Trophoblast cell (in vitro differentiated cells and primary cell): ENCODE measurements at regions not wholly inside any gene's neighbourhood (a gene's known extent, or its start where the extent isn't known, plus 50 kb on each side); places are given as distances from the start of the nearest gene placed in this dataset.

Experiments used
- DNase-seq, 2 donors: peaks; one replicate each; pipeline ENCODE4 v3.0.0-alpha.2; 2016
- H2AFZ ChIP-seq: 2 replicates; pipeline ENCODE4 v1.6.1; 2013; ENCODE audit warnings: low read length, moderate library complexity, mild to moderate bottlenecking; ENCODE audit not compliant: insufficient read depth, poor library complexity
- H2AK5ac ChIP-seq: 2 replicates; pipeline ENCODE4 v1.6.1; 2013; ENCODE audit warnings: mild to moderate bottlenecking, low read length
- H2BK120ac ChIP-seq: 2 replicates; pipeline ENCODE4 v1.6.1; 2013; ENCODE audit warnings: low read length, mild to moderate bottlenecking, moderate library complexity; ENCODE audit not compliant: insufficient read depth, poor library complexity
- H2BK12ac ChIP-seq: 2 replicates; pipeline ENCODE4 v1.6.1; 2013; ENCODE audit warnings: mild to moderate bottlenecking, low read length, moderate library complexity
- H2BK5ac ChIP-seq: 2 replicates; pipeline ENCODE4 v1.6.1; 2013; ENCODE audit warnings: low read length, low read depth, moderate library complexity, mild to moderate bottlenecking; ENCODE audit not compliant: poor library complexity
- H3K14ac ChIP-seq: 2 replicates; pipeline ENCODE4 v1.6.1; 2013; ENCODE audit warnings: mild to moderate bottlenecking, low read length
- H3K18ac ChIP-seq: 2 replicates; pipeline ENCODE4 v1.6.1; 2013; ENCODE audit warnings: mild to moderate bottlenecking, low read length
- H3K23ac ChIP-seq: 2 replicates; pipeline ENCODE4 v1.6.1; 2013; ENCODE audit warnings: low read length
- H3K27ac ChIP-seq: 2 replicates; pipeline ENCODE4 v1.5.1; 2013; ENCODE audit warnings: low read depth, mild to moderate bottlenecking, inconsistent platforms, low read length, moderate library complexity
- H3K27me3 ChIP-seq: 2 replicates; pipeline ENCODE4 v1.6.1; 2013; ENCODE audit warnings: inconsistent platforms, mild to moderate bottlenecking, low read length, moderate library complexity; ENCODE audit not compliant: insufficient read depth
- H3K36me3 ChIP-seq, 2 experiments: 1 replicate in 1 of 2; 2 replicates in 1 of 2; pipeline ENCODE4 v1.6.1; 2013; ENCODE audit warnings: low read length in 2 of 2, mild to moderate bottlenecking in 2 of 2, moderate library complexity in 1 of 2; ENCODE audit not compliant: insufficient read depth in 2 of 2, control insufficient read depth in 1 of 2
- H3K4ac ChIP-seq: 2 replicates; pipeline ENCODE4 v1.6.1; 2013; ENCODE audit warnings: low read depth, mild to moderate bottlenecking, low read length, moderate library complexity
- H3K4me1 ChIP-seq, 2 experiments: 1 replicate in 1 of 2; 2 replicates in 1 of 2; pipeline ENCODE4 v1.6.1; 2013; ENCODE audit warnings: low read length in 2 of 2, mild to moderate bottlenecking in 2 of 2, moderate library complexity in 1 of 2; ENCODE audit not compliant: insufficient read depth in 2 of 2, control insufficient read depth in 1 of 2
- H3K4me2 ChIP-seq: 2 replicates; pipeline ENCODE4 v1.6.1; 2013; ENCODE audit warnings: inconsistent platforms, mild to moderate bottlenecking, low read length, moderate library complexity
- H3K4me3 ChIP-seq: 2 replicates; pipeline ENCODE4 v1.5.1; 2013; ENCODE audit warnings: mild to moderate bottlenecking, low read depth, low read length, inconsistent platforms
- H3K79me1 ChIP-seq: one replicate; pipeline ENCODE4 v1.6.1; 2013; ENCODE audit warnings: low read length
- H3K79me2 ChIP-seq: 2 replicates; pipeline ENCODE4 v1.6.1; 2013; ENCODE audit warnings: low read length, mild to moderate bottlenecking; ENCODE audit not compliant: control insufficient read depth, insufficient read depth, poor library complexity
- H3K9ac ChIP-seq: 2 replicates; pipeline ENCODE4 v1.6.1; 2013; ENCODE audit warnings: mild to moderate bottlenecking, low read length
- H3K9me3 ChIP-seq: 2 replicates; pipeline ENCODE4 v1.6.1; 2013; ENCODE audit warnings: low read depth, mild to moderate bottlenecking, control low read depth, inconsistent platforms, low read length; ENCODE audit not compliant: insufficient read depth
- H4K12ac ChIP-seq: 2 replicates; pipeline ENCODE4 v1.6.1; 2013; ENCODE audit warnings: low read depth, mild to moderate bottlenecking, low read length, moderate library complexity
- H4K8ac ChIP-seq: 2 replicates; pipeline ENCODE4 v1.6.1; 2013; ENCODE audit warnings: low read depth, mild to moderate bottlenecking, low read length, moderate library complexity
- H4K91ac ChIP-seq: one replicate; pipeline ENCODE4 v1.6.1; 2013; ENCODE audit warnings: low read depth, mild to moderate bottlenecking, low read length, moderate library complexity
- WGBS: extraction: QIAGEN DNeasy Blood & Tissue Kit; methylation state at CpG from one replicate; pipeline ENCODE4 v1.1.7; 2013; ENCODE audit warnings: missing lambda C conversion rate; ENCODE audit not compliant: insufficient read length, insufficient coverage; ENCODE audit errors: extremely low coverage; 5-methylcytosine and 5-hydroxymethylcytosine counted together

DNA sequence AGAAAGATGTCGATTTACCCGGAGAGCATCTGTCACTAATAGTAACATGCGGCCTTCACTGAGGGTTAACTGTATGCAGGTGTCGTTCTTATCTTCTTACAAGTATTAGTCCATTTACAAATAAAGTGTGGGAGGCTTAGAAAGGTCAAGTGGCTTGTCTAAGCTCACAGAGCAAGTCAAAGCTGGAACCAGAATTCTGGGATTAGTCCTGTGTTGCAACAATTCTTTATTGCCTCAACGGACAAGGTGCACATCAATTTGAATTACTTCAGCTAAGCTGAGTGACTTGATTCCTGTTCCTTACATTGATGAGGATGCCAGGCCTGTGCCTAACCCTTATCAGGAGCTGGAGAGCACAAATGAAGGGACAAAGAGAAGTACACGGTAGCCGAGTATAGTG is 1193.6 kb downstream of the UQCRFS1 start:
- Histone ChIP-seq H3K4me3 (no peak overlapping the region), H2AFZ (no peak overlapping the region), H4K12ac (no peak overlapping the region), H3K79me2 (no peaks in the 10 kb centered on the region), H3K4me2 (no peak overlapping the region), H3K36me3 (no peaks in the 10 kb centered on the region), H4K8ac (no peak overlapping the region), H3K4ac (no peak overlapping the region), H3K9ac (no peak overlapping the region), H2BK12ac (no peak overlapping the region), H3K4me1 (peaks cover 0 to 4% of the 10 kb centered on the region in 2 experiments), H3K27ac (no peak overlapping the region), H2BK5ac (no peak overlapping the region), H4K91ac (no peak overlapping the region), H2BK120ac (no peak overlapping the region), H3K23ac (no peak overlapping the region), H2AK5ac (no peak overlapping the region), H3K14ac (no peak overlapping the region), H3K9me3 (no peaks in the 10 kb centered on the region), H3K27me3 (no peaks in the 10 kb centered on the region), H3K18ac (no peak overlapping the region), H3K79me1 (peaks cover 3% of the 10 kb centered on the region)
- DNase-seq, result no peak
- no CpG with 5 or more reads among the region's 7 CpGs for WGBS

GRCh38 chr19:28018499-28018898 is 1194.5 kb downstream of the UQCRFS1 start:
- no peak overlapping the region for H3K4me3 ChIP-seq
- H4K12ac ChIP-seq, result no peak overlapping the region
- H2AK5ac ChIP-seq, result no peak overlapping the region
- no peak overlapping the region for H3K27ac ChIP-seq
- no peaks in the 10 kb centered on the region for H3K36me3 ChIP-seq
- H3K9me3 ChIP-seq, result no peaks in the 10 kb centered on the region
- no peak overlapping the region for H3K18ac ChIP-seq
- H2AFZ ChIP-seq, result no peak overlapping the region
- no peak overlapping the region for H2BK12ac ChIP-seq
- no peak overlapping the region for H4K8ac ChIP-seq
- no peak overlapping the region for H2BK5ac ChIP-seq
- H3K9ac ChIP-seq, result no peak overlapping the region
- peaks cover 0 to 4% of the 10 kb centered on the region in 2 experiments for H3K4me1 ChIP-seq
- H3K27me3 ChIP-seq, result no peaks in the 10 kb centered on the region
- H3K79me2 ChIP-seq, result no peaks in the 10 kb centered on the region
- no peak overlapping the region for H3K14ac ChIP-seq
- whole genome bisulfite sequencing, result no CpG with 5 or more reads among the region's 5 CpGs
- no peak overlapping the region for H3K4me2 ChIP-seq
- H4K91ac ChIP-seq, result no peak overlapping the region
- no peak overlapping the region for H2BK120ac ChIP-seq
- DNase-seq, result no peak
- H3K4ac ChIP-seq, result no peak overlapping the region
- peaks cover 3% of the 10 kb centered on the region for H3K79me1 ChIP-seq
- H3K23ac ChIP-seq, result no peak overlapping the region

- H3K23ac ChIP-seq, result no peak overlapping the region
- H3K9me3 ChIP-seq, result no peaks in the 10 kb centered on the region
- no peak overlapping the region for H2AFZ ChIP-seq
- H3K79me2 ChIP-seq, result no peaks in the 10 kb centered on the region
- no peak overlapping the region for H4K8ac ChIP-seq
- no peak overlapping the region for H2BK5ac ChIP-seq
- H3K14ac ChIP-seq, result no peak overlapping the region
- no peak overlapping the region for H2BK120ac ChIP-seq
- H2AK5ac ChIP-seq, result no peak overlapping the region
- no peaks in the 10 kb centered on the region for H3K4me1 ChIP-seq
- H3K27me3 ChIP-seq, result no peaks in the 10 kb centered on the region
- no peak overlapping the region for H3K9ac ChIP-seq
- H3K27ac ChIP-seq, result no peak overlapping the region
- H3K4ac ChIP-seq, result no peak overlapping the region
- no peak for DNase-seq
- no peak overlapping the region for H3K4me2 ChIP-seq
- no peaks in the 10 kb centered on the region for H3K79me1 ChIP-seq
- peak overlapping the region; percentile 4 for H4K91ac ChIP-seq
- H3K4me3 ChIP-seq, result no peak overlapping the region
- H3K36me3 ChIP-seq, result no peaks in the 10 kb centered on the region
- H2BK12ac ChIP-seq, result peak overlapping the region; percentile 42
- no peak overlapping the region for H4K12ac ChIP-seq
- whole genome bisulfite sequencing, result no CpG with 5 or more reads among the region's 8 CpGs
- H3K18ac ChIP-seq, result peak overlapping the region; percentile 18
Measured at GRCh38 chr19:28014615-28015405, 1198.1 kb downstream of the UQCRFS1 start.

DNA sequence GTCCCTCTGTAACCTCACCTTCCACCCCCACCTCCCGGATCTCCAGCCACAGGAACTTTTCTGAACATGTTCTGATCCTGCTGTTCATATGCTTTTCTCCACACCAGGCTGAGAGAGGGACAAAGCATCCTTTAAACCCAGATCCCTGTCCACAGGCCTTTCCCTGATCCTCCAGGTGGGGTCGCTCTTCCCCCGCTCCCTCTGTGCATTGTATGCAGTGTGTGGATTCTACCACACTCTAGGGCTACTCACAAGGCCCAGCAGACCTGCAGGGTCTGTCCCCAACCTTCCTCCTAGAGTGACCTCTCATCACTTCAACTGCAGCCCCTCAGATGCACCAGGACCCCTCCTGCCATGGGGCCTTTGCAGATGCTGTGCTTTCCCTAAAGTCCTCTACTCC is 1200.6 kb downstream of the UQCRFS1 start:
- no peak for DNase-seq
- Histone ChIP-seq H3K4ac (no peak overlapping the region), H2AK5ac (no peak overlapping the region), H2BK12ac (no peak overlapping the region), H3K4me2 (no peak overlapping the region), H3K9ac (no peak overlapping the region), H3K27me3 (no peaks in the 10 kb centered on the region), H2AFZ (no peak overlapping the region), H3K18ac (no peak overlapping the region), H4K12ac (no peak overlapping the region), H3K4me1 (peaks cover 0 to 2% of the 10 kb centered on the region in 2 experiments), H3K27ac (no peak overlapping the region), H3K23ac (no peak overlapping the region), H4K8ac (no peak overlapping the region), H3K79me2 (no peaks in the 10 kb centered on the region), H4K91ac (no peak overlapping the region), H3K9me3 (no peaks in the 10 kb centered on the region), H2BK120ac (no peak overlapping the region), H3K14ac (no peak overlapping the region), H2BK5ac (no peak overlapping the region), H3K79me1 (peaks cover 1% of the 10 kb centered on the region), H3K4me3 (no peak overlapping the region), H3K36me3 (no peaks in the 10 kb centered on the region)
- no CpG with 5 or more reads among the region's 3 CpGs for WGBS
